ENCODE measurements at regions not wholly inside any gene's neighbourhood (a gene's known extent, or its start where the extent isn't known, plus 50 kb on each side); places are given as distances from the start of the nearest gene placed in this dataset.

DNA sequence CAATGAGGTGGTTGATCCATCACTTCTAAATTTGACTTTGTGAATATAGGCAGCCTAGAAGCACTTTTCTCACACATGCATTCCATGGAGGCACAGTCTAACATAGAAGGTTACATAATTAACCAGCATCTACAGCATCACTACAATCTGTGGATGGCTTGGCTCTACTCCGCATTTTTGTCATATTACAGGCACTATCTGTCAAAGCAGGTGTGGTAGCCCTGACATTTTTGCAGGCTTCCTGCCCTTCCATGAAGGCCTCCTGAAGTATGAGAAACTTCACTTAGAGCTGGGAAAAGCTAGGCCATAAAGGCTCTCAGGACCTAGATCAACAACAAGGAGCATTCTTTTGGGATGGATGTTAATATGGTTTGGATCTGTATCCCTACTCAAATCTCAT, 378.0 kb downstream of the ANXA1 start:
- DNase-seq (no peak), ATAC-seq (no peak)
- H3K4me1 ChIP-seq (ENCODE audit: control insufficient read depth, insufficient read depth, low read length), result no peaks in the 10 kb centered on the region
- no peak overlapping the region for H3K27ac ChIP-seq (ENCODE audit: low read length)
- intact Hi-C loops (cut with DNase I), result no loop called here
- no peaks in the 10 kb centered on the region for H3K27me3 ChIP-seq (ENCODE audit: control insufficient read depth, insufficient read depth)
- H3K4me3 ChIP-seq (ENCODE audit: low read length), result no peak overlapping the region
- H3K9me3 ChIP-seq (ENCODE audit: control insufficient read depth, low read length), result no peaks in the 10 kb centered on the region
- WGBS, result 89% methylated on average over 1 of the region's 1 CpG

DNA sequence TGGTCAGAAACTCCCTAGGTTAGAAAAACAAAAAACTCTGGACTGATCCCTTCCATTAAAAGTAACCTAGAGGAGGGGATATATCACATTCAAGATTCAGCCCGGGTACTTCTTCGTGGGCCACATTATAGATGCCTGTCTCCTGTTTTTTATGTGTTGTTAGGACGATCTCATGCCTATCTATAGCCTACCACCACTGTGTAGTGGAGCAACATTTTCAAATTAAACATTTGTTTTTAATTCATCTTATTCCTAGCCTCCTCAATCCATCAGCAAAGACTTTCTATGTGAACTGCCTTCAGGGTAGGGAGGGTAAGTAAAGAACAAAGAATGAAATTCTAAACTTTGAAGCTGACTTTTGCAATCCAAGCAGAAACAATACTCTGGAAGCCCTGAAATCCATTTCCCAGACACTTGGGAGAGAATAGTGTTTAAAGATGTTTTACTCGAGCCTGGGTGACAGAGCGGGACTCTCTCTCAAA, 379.4 kb downstream of the ANXA1 start:
- WGBS, result 86% methylated on average over 5 of the region's 5 CpGs
- no peak overlapping the region for H3K27ac ChIP-seq (ENCODE audit: low read length)
- no peak overlapping the region for H3K4me3 ChIP-seq (ENCODE audit: low read length)
- H3K9me3 ChIP-seq (ENCODE audit: control insufficient read depth, low read length), result no peaks in the 10 kb centered on the region
- no peaks in the 10 kb centered on the region for H3K4me1 ChIP-seq (ENCODE audit: control insufficient read depth, insufficient read depth, low read length)
- no peaks in the 10 kb centered on the region for H3K27me3 ChIP-seq (ENCODE audit: control insufficient read depth, insufficient read depth)
- intact Hi-C loops (cut with DNase I), result no loop called here
- ATAC-seq (no peak), DNase-seq (no peak)

DNA sequence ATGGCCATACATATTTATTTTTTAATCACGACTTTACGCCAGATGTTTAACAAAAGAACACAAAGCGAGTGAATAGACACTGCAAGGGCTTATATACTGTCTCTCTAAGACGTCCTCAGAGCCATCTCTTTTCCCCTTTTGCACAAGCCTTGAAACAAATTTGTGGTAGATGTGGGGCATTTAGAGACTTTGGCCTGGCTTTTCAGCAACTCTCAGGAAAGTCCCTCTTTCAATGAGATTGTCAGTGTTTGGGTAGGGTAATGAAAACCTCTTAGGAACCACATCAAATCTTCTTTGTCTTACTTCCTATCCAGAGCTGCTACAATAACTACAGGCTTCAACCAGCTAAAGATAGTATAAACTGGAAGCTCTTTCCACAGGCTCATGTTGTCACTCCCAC, 380.0 kb downstream of the ANXA1 start:
- intact Hi-C loops (cut with DNase I), result no loop called here
- ATAC-seq, result no peak
- Histone ChIP-seq H3K4me1 (ENCODE audit: control insufficient read depth, insufficient read depth, low read length) (no peaks in the 10 kb centered on the region), H3K27ac (ENCODE audit: low read length) (no peak overlapping the region), H3K9me3 (ENCODE audit: control insufficient read depth, low read length) (no peaks in the 10 kb centered on the region), H3K27me3 (ENCODE audit: control insufficient read depth, insufficient read depth) (no peaks in the 10 kb centered on the region), H3K4me3 (ENCODE audit: low read length) (no peak overlapping the region)
- no peak for DNase-seq
- 55% methylated on average over 4 of the region's 4 CpGs for WGBS

DNA sequence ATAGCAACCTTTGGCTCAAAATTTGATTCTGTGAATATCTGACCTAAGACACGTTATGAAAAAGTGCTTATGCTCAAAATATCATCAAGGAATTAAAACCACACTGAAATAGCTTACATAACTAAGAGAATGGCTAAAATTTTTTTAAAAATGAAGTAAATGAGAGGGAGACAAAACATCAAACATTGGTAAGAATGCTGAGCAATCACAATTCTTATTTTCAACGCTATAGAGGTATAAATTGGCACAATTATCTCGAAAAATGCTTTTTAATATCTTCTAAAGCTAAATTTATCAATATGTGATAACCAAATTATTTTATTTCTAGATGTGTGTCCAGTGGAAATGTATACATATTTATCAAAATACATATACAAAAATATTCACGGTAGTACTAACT, 381.3 kb downstream of the ANXA1 start:
- Histone ChIP-seq H3K27ac (ENCODE audit: low read length) (no peak overlapping the region), H3K4me1 (ENCODE audit: control insufficient read depth, insufficient read depth, low read length) (no peaks in the 10 kb centered on the region), H3K27me3 (ENCODE audit: control insufficient read depth, insufficient read depth) (no peaks in the 10 kb centered on the region), H3K4me3 (ENCODE audit: low read length) (no peak overlapping the region), H3K9me3 (ENCODE audit: control insufficient read depth, low read length) (no peaks in the 10 kb centered on the region)
- intact Hi-C loops (cut with DNase I), result no loop called here
- DNase-seq (no peak), ATAC-seq (no peak)
- 54% methylated on average over 4 of the region's 4 CpGs for WGBS

DNA sequence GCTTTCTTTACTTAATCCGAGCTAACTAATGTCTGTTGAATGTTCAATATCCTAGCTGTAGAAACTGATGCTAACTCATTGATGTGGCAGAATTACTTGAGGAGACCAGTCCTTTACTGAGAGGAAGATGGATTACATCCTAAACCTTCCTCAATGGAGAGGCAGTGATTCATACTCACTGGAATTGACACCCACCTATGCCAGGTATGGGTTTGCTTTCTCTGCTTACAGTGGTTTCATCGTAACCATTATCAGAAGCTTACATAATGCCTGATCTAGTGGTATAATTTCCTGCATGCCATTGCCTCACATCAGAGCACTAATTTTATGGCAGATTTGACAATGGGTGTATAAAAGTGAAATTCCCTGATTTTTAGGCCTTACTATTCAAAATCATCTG, 384.7 kb downstream of the ANXA1 start:
- Histone ChIP-seq H3K27me3 (ENCODE audit: control insufficient read depth, insufficient read depth) (no peaks in the 10 kb centered on the region), H3K27ac (ENCODE audit: low read length) (no peak overlapping the region), H3K4me3 (ENCODE audit: low read length) (no peak overlapping the region), H3K4me1 (ENCODE audit: control insufficient read depth, insufficient read depth, low read length) (no peaks in the 10 kb centered on the region), H3K9me3 (ENCODE audit: control insufficient read depth, low read length) (no peaks in the 10 kb centered on the region)
- intact Hi-C loops (cut with DNase I), result no loop called here
- ATAC-seq (no peak), DNase-seq (no peak)
- 82% methylated on average over 2 of the region's 2 CpGs for WGBS

DNA sequence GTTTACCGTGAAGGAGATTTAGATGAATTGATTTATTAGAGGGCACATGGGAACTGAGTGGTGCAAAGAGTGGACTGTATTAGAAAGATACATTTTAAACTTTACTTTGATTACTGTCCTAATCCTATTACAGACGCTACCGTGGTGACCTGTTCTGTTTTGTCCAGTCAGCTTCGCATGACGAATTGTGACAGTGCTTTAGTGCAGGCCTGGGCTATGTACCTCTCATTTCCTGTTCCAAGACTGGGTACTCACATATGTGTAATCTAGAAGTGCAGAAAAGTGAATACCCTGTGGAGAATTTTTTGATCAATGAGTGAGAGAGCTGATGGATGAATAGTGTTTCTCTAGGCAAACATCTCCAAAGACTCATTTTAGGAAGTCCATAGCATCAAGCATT, 385.9 kb downstream of the ANXA1 start:
- Histone ChIP-seq H3K27ac (ENCODE audit: low read length) (no peak overlapping the region), H3K4me3 (ENCODE audit: low read length) (no peak overlapping the region), H3K9me3 (ENCODE audit: control insufficient read depth, low read length) (no peaks in the 10 kb centered on the region), H3K4me1 (ENCODE audit: control insufficient read depth, insufficient read depth, low read length) (no peaks in the 10 kb centered on the region), H3K27me3 (ENCODE audit: control insufficient read depth, insufficient read depth) (no peaks in the 10 kb centered on the region)
- intact Hi-C loops (cut with DNase I), result no loop called here
- no peak for ATAC-seq
- no peak for DNase-seq
- WGBS, result 86% methylated on average over 5 of the region's 5 CpGs

DNA sequence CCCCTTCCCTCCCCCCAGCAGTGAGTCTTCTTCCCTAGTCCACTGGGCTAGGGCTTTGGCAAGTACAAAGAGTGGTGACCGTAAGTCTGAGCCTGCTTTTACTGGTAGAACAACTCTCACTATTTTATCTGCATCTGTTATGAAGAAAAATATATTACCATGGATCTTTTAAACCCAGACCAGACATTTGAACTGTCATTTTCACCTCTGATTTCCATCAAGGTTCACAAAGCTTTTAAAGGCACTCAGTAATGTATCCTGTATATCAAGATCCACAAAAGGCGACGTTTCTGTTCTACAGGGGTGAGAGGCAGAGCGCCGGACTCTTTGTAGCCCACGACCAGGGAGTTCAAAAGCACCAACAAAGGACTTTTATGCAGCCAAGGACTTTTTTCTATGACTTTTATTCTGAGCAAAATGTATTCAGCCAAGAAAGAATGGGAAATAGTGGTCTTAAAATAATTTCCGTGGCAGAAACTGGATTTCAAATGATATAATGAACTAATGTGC, 388.3 kb downstream of the ANXA1 start:
- DNase-seq (no peak), ATAC-seq (no peak)
- no peaks in the 10 kb centered on the region for H3K4me1 ChIP-seq (ENCODE audit: control insufficient read depth, insufficient read depth, low read length)
- WGBS, result 75% methylated on average over 7 of the region's 7 CpGs
- no peaks in the 10 kb centered on the region for H3K27me3 ChIP-seq (ENCODE audit: control insufficient read depth, insufficient read depth)
- H3K9me3 ChIP-seq (ENCODE audit: control insufficient read depth, low read length), result no peaks in the 10 kb centered on the region
- no peak overlapping the region for H3K27ac ChIP-seq (ENCODE audit: low read length)
- intact Hi-C loops (cut with DNase I), result no loop called here
- H3K4me3 ChIP-seq (ENCODE audit: low read length), result no peak overlapping the region

DNA sequence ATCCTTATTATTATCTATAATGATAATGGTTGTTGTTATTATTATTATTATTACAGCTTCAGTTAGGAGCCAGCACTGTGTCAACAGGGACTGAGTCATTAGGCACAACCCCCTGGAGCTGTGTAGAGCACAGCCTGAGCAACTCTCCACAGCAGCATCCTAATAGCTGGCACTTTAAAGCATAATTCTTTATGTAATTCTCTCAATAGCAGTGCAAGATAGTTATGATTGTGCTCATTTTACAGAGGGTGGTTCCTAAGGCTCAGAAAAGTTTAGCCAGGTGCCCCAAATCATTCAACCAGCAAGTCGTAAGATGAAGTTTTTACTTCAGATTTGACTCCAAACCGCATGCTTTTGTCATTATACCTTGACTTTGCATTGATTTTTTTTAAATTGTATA, 390.3 kb downstream of the ANXA1 start:
- ATAC-seq (no peak), DNase-seq (no peak)
- no peak overlapping the region for H3K27ac ChIP-seq (ENCODE audit: low read length)
- H3K4me1 ChIP-seq (ENCODE audit: control insufficient read depth, insufficient read depth, low read length), result no peaks in the 10 kb centered on the region
- no peak overlapping the region for H3K4me3 ChIP-seq (ENCODE audit: low read length)
- no peaks in the 10 kb centered on the region for H3K9me3 ChIP-seq (ENCODE audit: control insufficient read depth, low read length)
- intact Hi-C loops (cut with DNase I), result no loop called here
- H3K27me3 ChIP-seq (ENCODE audit: control insufficient read depth, insufficient read depth), result no peaks in the 10 kb centered on the region
- WGBS, result 42% methylated on average over 2 of the region's 2 CpGs

DNA sequence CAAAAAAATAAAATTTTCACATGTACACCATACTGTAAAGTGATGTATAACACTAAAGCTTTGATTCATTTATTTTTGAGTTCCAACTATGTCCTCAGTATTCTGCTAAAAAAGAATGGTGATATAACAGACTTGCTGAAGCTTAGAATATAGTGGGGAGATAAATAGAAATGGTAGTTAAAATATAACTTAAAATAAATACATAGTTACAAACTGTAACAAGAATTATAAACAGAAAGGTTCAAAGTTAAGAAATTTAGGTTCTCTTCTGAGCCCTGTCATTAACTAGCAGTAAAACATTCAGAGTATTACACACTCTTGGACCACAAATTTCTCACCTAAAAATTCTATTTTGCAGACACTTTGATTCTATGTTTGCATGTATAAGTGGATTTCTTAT, 392.1 kb downstream of the ANXA1 start:
- Histone ChIP-seq H3K4me1 (ENCODE audit: control insufficient read depth, insufficient read depth, low read length) (no peaks in the 10 kb centered on the region), H3K9me3 (ENCODE audit: control insufficient read depth, low read length) (no peaks in the 10 kb centered on the region), H3K27ac (ENCODE audit: low read length) (no peak overlapping the region), H3K4me3 (ENCODE audit: low read length) (no peak overlapping the region), H3K27me3 (ENCODE audit: control insufficient read depth, insufficient read depth) (no peaks in the 10 kb centered on the region)
- ATAC-seq (no peak), DNase-seq (no peak)
- intact Hi-C loops (cut with DNase I), result no loop called here

DNA sequence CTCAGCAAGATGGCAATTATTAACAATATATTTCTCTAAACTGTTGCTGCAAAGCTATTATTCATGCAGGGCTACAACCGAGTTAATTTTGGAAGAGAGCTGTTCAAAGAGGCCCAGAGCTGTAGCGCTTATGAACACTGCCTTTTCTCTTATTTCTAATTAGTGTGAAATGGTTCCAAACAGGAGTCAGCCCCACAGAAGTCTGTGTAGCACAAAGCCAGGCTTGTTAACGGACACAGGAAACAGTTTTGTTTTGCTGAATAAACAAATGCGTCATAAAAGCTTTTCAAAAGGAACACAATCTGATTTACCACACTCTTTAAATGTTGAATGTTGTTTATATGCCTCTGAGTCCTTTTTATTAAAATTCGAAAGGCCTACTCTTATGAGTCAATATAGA, 396.5 kb downstream of the ANXA1 start:
- H3K9me3 ChIP-seq (ENCODE audit: control insufficient read depth, low read length), result no peaks in the 10 kb centered on the region
- no peak overlapping the region for H3K27ac ChIP-seq (ENCODE audit: low read length)
- no peaks in the 10 kb centered on the region for H3K4me1 ChIP-seq (ENCODE audit: control insufficient read depth, insufficient read depth, low read length)
- 55% methylated on average over 5 of the region's 5 CpGs for WGBS
- H3K4me3 ChIP-seq (ENCODE audit: low read length), result no peak overlapping the region
- no peaks in the 10 kb centered on the region for H3K27me3 ChIP-seq (ENCODE audit: control insufficient read depth, insufficient read depth)
- ATAC-seq, result no peak
- no peak for DNase-seq
- intact Hi-C loops (cut with DNase I), result no loop called here

DNA sequence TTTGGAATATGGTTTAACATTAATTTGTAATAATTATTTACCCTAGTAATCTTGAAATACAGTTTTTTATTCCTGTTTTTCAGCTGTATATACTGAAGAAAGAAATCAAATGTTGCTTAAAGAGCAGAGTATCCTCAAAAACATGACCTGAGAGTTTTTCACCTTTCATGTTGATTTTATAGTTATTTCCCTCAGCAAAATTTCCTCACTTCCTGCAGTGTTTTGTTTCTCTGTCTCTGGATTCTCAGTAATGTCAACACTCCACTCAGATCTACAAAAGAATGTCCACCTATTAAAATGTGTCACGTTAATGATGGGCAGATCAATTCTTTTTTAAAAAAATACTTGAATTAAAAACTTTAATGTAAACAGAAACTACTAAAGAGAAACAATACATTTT, 398.3 kb downstream of the ANXA1 start:
- intact Hi-C loops (cut with DNase I), result no loop called here
- Histone ChIP-seq H3K4me3 (ENCODE audit: low read length) (no peak overlapping the region), H3K9me3 (ENCODE audit: control insufficient read depth, low read length) (no peaks in the 10 kb centered on the region), H3K27ac (ENCODE audit: low read length) (no peak overlapping the region), H3K4me1 (ENCODE audit: control insufficient read depth, insufficient read depth, low read length) (no peaks in the 10 kb centered on the region), H3K27me3 (ENCODE audit: control insufficient read depth, insufficient read depth) (no peaks in the 10 kb centered on the region)
- DNase-seq (no peak), ATAC-seq (no peak)
- 38% methylated on average over 1 of the region's 1 CpG for WGBS

DNA sequence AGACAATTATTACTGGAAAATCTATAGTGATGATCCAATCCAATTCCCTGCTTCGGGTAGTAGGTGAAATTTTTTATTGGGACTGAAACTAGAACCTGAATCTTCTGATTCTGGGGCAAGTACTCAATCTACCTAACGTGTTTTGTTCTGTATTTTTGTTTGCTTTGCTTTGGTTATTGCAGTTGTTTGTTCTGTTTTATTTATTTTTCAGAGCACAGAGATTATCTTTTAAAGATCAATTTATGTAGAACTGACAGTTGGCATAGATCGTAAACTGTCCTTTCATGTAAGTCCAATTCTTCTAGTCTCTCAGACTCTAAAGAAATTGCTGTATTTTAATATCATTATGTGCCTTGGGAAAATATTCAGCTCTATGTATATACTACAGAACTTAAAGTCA, 401.6 kb downstream of the ANXA1 start:
- Histone ChIP-seq H3K27me3 (ENCODE audit: control insufficient read depth, insufficient read depth) (no peaks in the 10 kb centered on the region), H3K4me1 (ENCODE audit: control insufficient read depth, insufficient read depth, low read length) (no peaks in the 10 kb centered on the region), H3K9me3 (ENCODE audit: control insufficient read depth, low read length) (no peaks in the 10 kb centered on the region), H3K27ac (ENCODE audit: low read length) (no peak overlapping the region), H3K4me3 (ENCODE audit: low read length) (no peak overlapping the region)
- no peak for DNase-seq
- 55% methylated on average over 3 of the region's 3 CpGs for WGBS
- ATAC-seq, result no peak
- intact Hi-C loops (cut with DNase I), result no loop called here

All from right cardiac atrium (tissue), 5 donors.